IMR-90 (cell line): ENCODE measurements at regions not wholly inside any gene's neighbourhood (a gene's known extent, or its start where the extent isn't known, plus 50 kb on each side); places are given as distances from the start of the nearest gene placed in this dataset.

Experiments used
- ATAC-seq: fragments of 200-7000 bp; cut with Tn5 transposase; 2 replicates; pipeline ENCODE4 v1.9.1; 2020; ENCODE audit warnings: low read depth, mild to moderate bottlenecking, moderate library complexity
- BruUV-seq: library from RNA; stranded (reverse); fragments of 400-500 nt; replicated peaks from 2 replicates; lab custom pipeline; 2021; lab: Mats Ljungman, UMichigan
- CTCF ChIA-PET: fragments of 300-600 bp; formaldehyde crosslinking; extraction: SDS; loops from one replicate; lab custom pipeline; 2021; ENCODE audit warnings: antibody characterized with exemption; lab: Yijun Ruan, JAX
- POLR2A ChIA-PET: fragments of 300-600 bp; sonication (Branson Sonifier 250); formaldehyde crosslinking; loops from one replicate; lab custom pipeline; 2022; ENCODE audit warnings: antibody characterized with exemption; ENCODE audit not compliant: unreplicated experiment; lab: Charles Lee
- DNase-seq: peaks from one replicate; pipeline ENCODE4 v3.0.0; 2013
- H2AFZ ChIP-seq: replicated peaks from 2 replicates; pipeline ENCODE3; 2013; ENCODE audit warnings: low read length, mild to moderate bottlenecking; ENCODE audit not compliant: poor library complexity
- H2AK5ac ChIP-seq: 2 replicates; pipeline ENCODE4 v1.6.1; 2013; ENCODE audit warnings: low read depth, low read length, inconsistent platforms
- H2AK9ac ChIP-seq: replicated peaks from 2 replicates; pipeline ENCODE3; 2013; ENCODE audit warnings: mild to moderate bottlenecking, low read depth, low read length, moderate library complexity; ENCODE audit not compliant: poor library complexity
- H2BK120ac ChIP-seq: 2 replicates; pipeline ENCODE4 v1.6.1; 2013; ENCODE audit warnings: low read depth, low read length, inconsistent platforms
- H2BK15ac ChIP-seq: 3 replicates; pipeline ENCODE4 v1.6.1; 2013; ENCODE audit warnings: low read depth, low read length, inconsistent platforms
- H2BK20ac ChIP-seq: 2 replicates; pipeline ENCODE4 v1.6.1; 2013; ENCODE audit warnings: low read depth, mild to moderate bottlenecking, inconsistent platforms, low read length, moderate library complexity
- H2BK5ac ChIP-seq: 2 replicates; pipeline ENCODE4 v1.6.1; 2013; ENCODE audit warnings: mild to moderate bottlenecking, low read depth, low read length, inconsistent platforms; ENCODE audit not compliant: poor library complexity, severe bottlenecking
- H3K14ac ChIP-seq: replicated peaks from 2 replicates; pipeline ENCODE4 v1.6.1; 2013; ENCODE audit warnings: low read depth, low read length, inconsistent platforms
- H3K18ac ChIP-seq: 2 replicates; pipeline ENCODE4 v1.6.1; 2013; ENCODE audit warnings: low read depth, low read length, control low read depth
- H3K23ac ChIP-seq: 2 replicates; pipeline ENCODE4 v1.6.1; 2013; ENCODE audit warnings: low read depth, low read length, inconsistent platforms
- H3K27ac ChIP-seq: 2 replicates; pipeline ENCODE4 v1.5.1; 2013; ENCODE audit warnings: mild to moderate bottlenecking, control low read depth, low read length; ENCODE audit not compliant: insufficient read depth
- H3K27me3 ChIP-seq: 2 replicates; pipeline ENCODE4 v1.6.1; 2013; ENCODE audit warnings: low read length; ENCODE audit not compliant: control insufficient read depth, insufficient read depth
- H3K36me3 ChIP-seq: 2 replicates; pipeline ENCODE4 v1.6.1; 2013; ENCODE audit warnings: low read length, mixed read lengths; ENCODE audit not compliant: control insufficient read depth, insufficient read depth
- H3K4ac ChIP-seq: 2 replicates; pipeline ENCODE4 v1.6.1; 2013; ENCODE audit warnings: low read depth, low read length, inconsistent platforms
- H3K4me1 ChIP-seq: 2 replicates; pipeline ENCODE4 v1.6.1; 2013; ENCODE audit warnings: low read length, mixed read lengths; ENCODE audit not compliant: control insufficient read depth, insufficient read depth
- H3K4me2 ChIP-seq: 2 replicates; pipeline ENCODE4 v1.6.1; 2013; ENCODE audit warnings: low read depth, mild to moderate bottlenecking, control low read depth, low read length, moderate library complexity
- H3K4me3 ChIP-seq: 2 replicates; pipeline ENCODE4 v1.5.1; 2013; ENCODE audit warnings: low read depth, mild to moderate bottlenecking, control low read depth, low read length, moderate library complexity; ENCODE audit not compliant: insufficient read depth
- H3K56ac ChIP-seq: 2 replicates; pipeline ENCODE4 v1.6.1; 2013; ENCODE audit warnings: low read length, inconsistent platforms; ENCODE audit not compliant: insufficient read depth; ENCODE audit errors: extremely low read depth
- H3K79me1 ChIP-seq, 2 experiments: 2 replicates each; pipeline ENCODE4 v1.6.1; 2013; ENCODE audit warnings: low read length in 2 of 2, inconsistent platforms in 1 of 2, low read depth in 1 of 2
- H3K9ac ChIP-seq: 2 replicates; pipeline ENCODE4 v1.6.1; 2013; ENCODE audit warnings: low read depth, low read length, control low read depth
- H3K9me1 ChIP-seq: 2 replicates; pipeline ENCODE4 v1.6.1; 2013; ENCODE audit warnings: low read length, inconsistent platforms; ENCODE audit not compliant: insufficient read depth
- H3K9me3 ChIP-seq: 2 replicates; pipeline ENCODE4 v1.6.1; 2013; ENCODE audit warnings: low read length; ENCODE audit not compliant: control insufficient read depth, insufficient read depth
- H4K20me1 ChIP-seq: 2 replicates; pipeline ENCODE4 v1.6.1; 2013; ENCODE audit warnings: low read length, inconsistent platforms; ENCODE audit not compliant: insufficient read depth
- H4K5ac ChIP-seq: 2 replicates; pipeline ENCODE4 v1.6.1; 2013; ENCODE audit warnings: mild to moderate bottlenecking, low read depth, low read length, control low read depth
- H4K8ac ChIP-seq, 2 experiments: 2 replicates each; pipeline ENCODE4 v1.6.1; 2013; ENCODE audit warnings: low read depth in 2 of 2, low read length in 2 of 2, control low read depth in 1 of 2, inconsistent platforms in 1 of 2
- H4K91ac ChIP-seq: 2 replicates; pipeline ENCODE4 v1.6.1; 2013; ENCODE audit warnings: low read depth, low read length, inconsistent platforms; ENCODE audit not compliant: insufficient read depth
- CEBPB ChIP-seq: IDR thresholded peaks from 2 replicates; pipeline ENCODE4 v1.6.1; 2012; ENCODE audit warnings: low read depth, low read length, improper control_type of control experiment
- CHD1 ChIP-seq: IDR thresholded peaks from 2 replicates; pipeline ENCODE4 v1.6.1; 2012; ENCODE audit warnings: low read depth, low read length, improper control_type of control experiment
- FOS ChIP-seq: fragments of 150-350 bp; IDR thresholded peaks from 2 replicates; pipeline ENCODE4 v1.6.1; 2016; ENCODE audit warnings: low read depth, low read length
- MAFK ChIP-seq: IDR thresholded peaks from 2 replicates; pipeline ENCODE4 v1.6.1; 2012; ENCODE audit warnings: low read depth, low read length, improper control_type of control experiment
- MAZ ChIP-seq: IDR thresholded peaks from 2 replicates; pipeline ENCODE4 v1.6.1; 2012; ENCODE audit warnings: low read depth, mild to moderate bottlenecking, low read length, improper control_type of control experiment, moderate library complexity, borderline replicate concordance
- NFE2L2 ChIP-seq: fragments of 150-350 bp; IDR thresholded peaks from 2 replicates; pipeline ENCODE4 v1.6.1; 2016; ENCODE audit warnings: low read depth, mild to moderate bottlenecking, low read length
- RAD21 ChIP-seq: IDR thresholded peaks from 2 replicates; pipeline ENCODE4 v1.6.1; 2012; ENCODE audit warnings: low read length, improper control_type of control experiment
- RFX5 ChIP-seq: IDR thresholded peaks from 2 replicates; pipeline ENCODE4 v1.8.0; 2012; ENCODE audit warnings: low read depth, mild to moderate bottlenecking, low read length, moderate library complexity
- SMC3 ChIP-seq: fragments of 150-350 bp; IDR thresholded peaks from 2 replicates; pipeline ENCODE4 v1.6.1; 2016; ENCODE audit warnings: low read depth, mild to moderate bottlenecking, antibody characterized with exemption, low read length, moderate library complexity
- WGBS, 2 experiments: methylation state at CpG; one replicate each; pipeline versions ENCODE4 v1.1.5 to v1.1.7; 2013; ENCODE audit warnings: missing lambda C conversion rate in 2 of 2; ENCODE audit not compliant: insufficient read length in 1 of 2; ENCODE audit errors: extremely low coverage in 2 of 2; 5-methylcytosine and 5-hydroxymethylcytosine counted together
- dilution Hi-C: fragments of 300-500 bp; cut with HindIII; formaldehyde crosslinking; loops from one replicate; pipeline ENCODE4 v1.14.3; 2018; ENCODE audit warnings: low sequenced_read_pairs; ENCODE audit not compliant: unreplicated experiment
- in situ Hi-C: fragments of 300-500 bp; cut with MboI; formaldehyde crosslinking; loops from 3 replicates; pipeline ENCODE4 v1.14.3; 2019; ENCODE audit warnings: low sequenced_read_pairs, inconsistent platforms, mixed read lengths
- intact Hi-C: fragments of 100-400 bp; cut with micrococcal nuclease; formaldehyde crosslinking; loops from 2 replicates; pipeline ENCODE4 v1.10.0; 2022
- TF ChIP-seq, protein P1 (sequence below): conservative IDR thresholded peaks from 2 replicates; pipeline ENCODE4 v1.5.1; 2012; ENCODE audit warnings: mild to moderate bottlenecking, low read depth, low read length, improper control_type of control experiment

DNA sequence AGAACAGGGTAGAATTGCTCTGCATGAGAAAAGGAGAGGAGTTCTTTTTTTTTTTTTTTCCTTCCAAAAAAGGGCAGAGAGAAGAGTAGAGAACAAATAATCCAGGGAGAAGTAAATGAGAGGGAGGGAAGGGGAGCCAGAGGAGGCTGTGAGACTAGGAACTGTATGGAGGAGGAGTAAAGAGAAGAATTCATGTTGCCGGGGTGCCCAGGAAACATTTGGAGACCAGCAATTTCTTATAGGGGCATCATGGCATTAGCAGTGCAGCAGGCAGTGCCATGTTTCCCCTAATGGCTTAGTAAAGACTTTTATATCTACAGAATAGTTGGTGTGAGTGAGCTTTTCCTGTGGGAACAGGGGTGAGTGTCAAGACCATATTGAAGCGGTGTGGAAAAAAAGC lies 86.4 kb upstream of the SESTD1 start:
- TF ChIP-seq RAD21, result no peak
- no peak for TF ChIP-seq FOS
- TF ChIP-seq RFX5, result no peak
- TF ChIP-seq MAZ, result no peak
- TF ChIP-seq CEBPB, result no peak
- no peak for TF ChIP-seq CHD1
- TF ChIP-seq, protein P1, sequence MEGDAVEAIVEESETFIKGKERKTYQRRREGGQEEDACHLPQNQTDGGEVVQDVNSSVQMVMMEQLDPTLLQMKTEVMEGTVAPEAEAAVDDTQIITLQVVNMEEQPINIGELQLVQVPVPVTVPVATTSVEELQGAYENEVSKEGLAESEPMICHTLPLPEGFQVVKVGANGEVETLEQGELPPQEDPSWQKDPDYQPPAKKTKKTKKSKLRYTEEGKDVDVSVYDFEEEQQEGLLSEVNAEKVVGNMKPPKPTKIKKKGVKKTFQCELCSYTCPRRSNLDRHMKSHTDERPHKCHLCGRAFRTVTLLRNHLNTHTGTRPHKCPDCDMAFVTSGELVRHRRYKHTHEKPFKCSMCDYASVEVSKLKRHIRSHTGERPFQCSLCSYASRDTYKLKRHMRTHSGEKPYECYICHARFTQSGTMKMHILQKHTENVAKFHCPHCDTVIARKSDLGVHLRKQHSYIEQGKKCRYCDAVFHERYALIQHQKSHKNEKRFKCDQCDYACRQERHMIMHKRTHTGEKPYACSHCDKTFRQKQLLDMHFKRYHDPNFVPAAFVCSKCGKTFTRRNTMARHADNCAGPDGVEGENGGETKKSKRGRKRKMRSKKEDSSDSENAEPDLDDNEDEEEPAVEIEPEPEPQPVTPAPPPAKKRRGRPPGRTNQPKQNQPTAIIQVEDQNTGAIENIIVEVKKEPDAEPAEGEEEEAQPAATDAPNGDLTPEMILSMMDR, result no peak
- TF ChIP-seq SMC3, result no peak
- no peak for TF ChIP-seq NFE2L2
- no peak for TF ChIP-seq MAFK
- no peaks in the 10 kb centered on the region for H4K20me1 ChIP-seq
- H4K8ac ChIP-seq, result no peak overlapping the region
- H4K91ac ChIP-seq, result no peak overlapping the region
- ATAC-seq (no peak), DNase-seq (no peak)
- no peak overlapping the region for H2BK120ac ChIP-seq
- H2AK5ac ChIP-seq, result no peak overlapping the region
- H3K56ac ChIP-seq, result no peak overlapping the region
- no peak overlapping the region for H2BK15ac ChIP-seq
- H3K27ac ChIP-seq, result no peak overlapping the region
- H3K4ac ChIP-seq, result no peak overlapping the region
- POLR2A ChIA-PET, result no interaction called here
- no peak overlapping the region for H3K18ac ChIP-seq
- no peak overlapping the region for H3K23ac ChIP-seq
- H3K9ac ChIP-seq, result no peak overlapping the region
- H3K9me3 ChIP-seq, result no peaks in the 10 kb centered on the region
- no peaks in the 10 kb centered on the region for H3K9me1 ChIP-seq
- no peaks in the 10 kb centered on the region for H3K36me3 ChIP-seq
- CTCF ChIA-PET, result no interaction called here
- H3K4me2 ChIP-seq, result no peak overlapping the region
- BruUV-seq, result no TSS peak
- peaks cover 2% of the 10 kb centered on the region; the same call in 1 of the 2 replicates for H3K27me3 ChIP-seq
- H3K14ac ChIP-seq, result no peak overlapping the region
- no peak overlapping the region for H2BK20ac ChIP-seq
- no peaks in the 10 kb centered on the region for H3K4me1 ChIP-seq
- intact Hi-C loops, result no loop called here
- no peak overlapping the region for H2AFZ ChIP-seq
- H3K4me3 ChIP-seq, result no peak overlapping the region
- H3K79me1 ChIP-seq, result no peaks in the 10 kb centered on the region
- no peak overlapping the region for H2BK5ac ChIP-seq
- in situ Hi-C loops, result no loop called here
- dilution Hi-C loops, result no loop called here
- H2AK9ac ChIP-seq, result no peak overlapping the region
- H4K5ac ChIP-seq, result no peak overlapping the region
- WGBS, 2 experiments, result no CpG with 5 or more reads among the region's 2 CpGs
